Fibroblast of skin of left quadriceps (primary cell): ENCODE measurements at regions not wholly inside any gene's neighbourhood (a gene's known extent, or its start where the extent isn't known, plus 50 kb on each side); places are given as distances from the start of the nearest gene placed in this dataset.
A peak's percentile ranks its signal among the peaks of the same experiment; 100 is the strongest.

Experiments used
- DNase-seq, 2 experiments: peaks; one replicate each; pipeline ENCODE4 v3.0.0-alpha.2; 2013; ENCODE audit warnings: low read depth in 2 of 2

- no peak for DNase-seq
These were observed 1465.0 kb downstream of the EFNB2 start for GRCh38 chr13:105070452-105070851.

DNA sequence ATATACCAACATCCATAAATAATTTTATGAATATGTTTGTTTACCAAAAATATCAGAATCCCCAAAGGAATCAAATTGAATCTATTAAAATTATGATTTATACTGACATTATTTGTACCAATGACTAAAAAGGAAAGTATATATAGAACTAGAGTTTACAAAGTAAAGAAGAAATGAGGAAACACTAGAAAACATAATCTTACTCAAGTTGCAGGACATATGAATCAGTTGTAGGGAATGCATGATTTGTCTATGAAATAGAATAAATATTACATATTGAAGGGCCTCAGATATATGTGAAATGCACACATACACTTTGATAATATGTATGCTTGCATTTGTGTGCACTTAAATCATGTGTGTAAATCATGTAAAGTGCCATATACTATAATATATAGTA, 1466.4 kb downstream of the EFNB2 start:
- DNase-seq: no peak

- peak in 1 of 2 experiments; percentile 2 for DNase-seq
These were observed 1471.8 kb downstream of the EFNB2 start for GRCh38 chr13:105063676-105064075.

DNA sequence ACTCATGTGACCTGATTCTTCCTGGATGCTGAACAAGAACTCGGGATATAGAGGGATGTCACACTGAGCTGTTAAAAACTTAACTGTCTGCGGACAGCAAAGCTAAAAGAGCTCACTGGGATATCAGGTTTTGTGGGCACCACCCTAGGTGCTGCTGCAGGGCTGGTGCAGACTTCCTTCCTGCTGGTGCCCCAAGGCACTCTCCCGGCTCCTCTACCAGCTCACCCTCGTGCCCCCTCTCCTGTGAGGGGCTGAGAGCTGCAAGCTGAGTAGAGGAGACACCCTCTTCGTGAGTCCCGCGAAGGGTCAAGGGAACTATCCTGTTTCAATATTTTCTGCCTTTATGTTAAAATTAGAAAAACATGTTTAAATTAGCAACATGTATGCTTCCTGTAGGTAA, 1475.7 kb downstream of the EFNB2 start:
- no peak for DNase-seq

- no peak for DNase-seq
These were observed 1476.9 kb downstream of the EFNB2 start for GRCh38 chr13:105058517-105058916.

DNA sequence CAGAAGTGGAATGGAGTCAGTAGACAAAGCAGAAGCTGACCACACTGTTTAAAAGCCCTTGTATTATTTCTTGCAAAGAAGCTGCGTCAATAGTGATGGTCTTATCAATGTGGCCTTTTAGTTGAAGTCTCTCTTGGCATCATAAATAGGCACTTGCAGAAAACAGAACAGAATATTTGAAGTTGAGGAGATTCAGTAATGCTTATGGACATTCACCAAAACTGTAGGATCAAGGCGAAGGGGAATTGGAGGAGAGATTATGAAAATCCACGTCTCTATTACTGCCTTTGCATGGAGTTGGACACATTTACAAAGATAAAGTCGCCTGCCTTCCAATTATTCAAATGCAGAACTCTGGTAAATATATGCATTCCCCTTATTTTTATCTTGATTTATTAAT, 1482.8 kb downstream of the EFNB2 start:
- DNase-seq: no peak

- no peak for DNase-seq
These were observed 1484.8 kb downstream of the EFNB2 start for GRCh38 chr13:105050686-105051085.

DNA sequence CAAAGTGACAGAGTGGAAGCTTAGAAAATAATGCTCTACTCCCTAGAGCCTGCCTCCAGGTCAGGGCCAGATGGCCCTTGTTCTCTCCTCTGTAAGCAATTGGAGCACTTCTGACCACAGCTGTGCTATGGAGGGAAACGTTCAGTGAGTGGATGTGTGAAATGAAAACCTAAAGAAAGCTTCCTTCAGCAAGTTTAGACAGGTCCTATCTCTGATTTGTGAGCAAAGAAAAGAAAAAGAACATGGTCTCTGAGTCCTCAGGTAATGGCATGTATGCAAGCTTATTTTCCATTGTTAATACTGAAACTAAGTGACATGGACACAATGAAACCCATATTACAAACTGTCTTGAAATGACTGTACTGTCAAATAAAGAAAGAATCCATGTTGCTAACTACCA, 1486.8 kb downstream of the EFNB2 start:
- DNase-seq: no peak

DNA sequence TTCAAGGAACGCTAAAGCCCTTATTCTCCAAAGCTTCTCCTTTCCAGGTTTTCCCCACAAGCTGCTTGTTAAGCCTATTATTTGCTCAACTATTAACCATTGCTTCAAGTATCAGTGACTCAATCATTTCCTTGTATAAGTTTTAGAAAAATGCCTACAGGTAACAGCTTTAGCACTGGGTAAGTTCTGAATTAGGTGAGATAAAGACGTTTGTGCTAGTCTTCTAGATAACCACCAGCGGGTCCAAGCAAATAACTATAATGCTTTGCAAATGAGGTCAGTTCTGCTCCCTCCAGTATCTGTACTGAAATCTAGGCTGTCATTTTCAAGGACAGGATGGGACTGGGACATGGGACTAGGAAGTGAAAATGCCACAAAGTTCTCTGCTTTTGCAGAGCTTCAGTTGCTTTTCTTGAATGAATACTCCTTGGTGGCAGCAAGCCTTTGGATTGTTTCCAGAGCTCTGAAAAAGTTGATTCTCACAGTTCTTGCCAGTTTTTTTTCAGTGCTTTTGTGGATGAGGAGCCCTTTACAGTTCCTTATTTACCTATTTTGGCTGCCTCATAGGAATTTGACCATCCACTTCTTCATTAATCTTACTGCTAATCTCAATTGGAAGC, 1487.7 kb downstream of the EFNB2 start:
- no peak for DNase-seq

GRCh38 chr13:105037110-105037509, 1498.4 kb downstream of the EFNB2 start:
- no peak for DNase-seq

DNA sequence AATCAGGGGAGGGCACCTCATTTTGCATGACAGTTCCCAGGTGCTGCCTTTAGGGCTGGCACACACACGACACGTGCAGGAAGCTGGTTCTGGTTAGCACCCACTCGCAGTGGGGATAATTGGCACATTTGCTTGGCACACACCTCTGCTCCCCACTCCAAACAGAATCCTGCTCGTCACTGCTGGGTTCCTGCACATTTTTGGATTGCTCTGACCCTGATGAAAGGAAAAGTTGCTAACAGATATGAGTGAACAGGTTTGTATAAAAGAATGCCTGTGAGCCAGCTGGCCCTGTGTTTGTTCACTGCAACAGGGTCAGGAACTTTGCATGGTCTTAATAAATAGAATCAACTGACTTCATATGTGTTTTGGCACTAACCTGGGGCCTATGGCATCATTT, 1500.4 kb downstream of the EFNB2 start:
- no peak for DNase-seq

DNA sequence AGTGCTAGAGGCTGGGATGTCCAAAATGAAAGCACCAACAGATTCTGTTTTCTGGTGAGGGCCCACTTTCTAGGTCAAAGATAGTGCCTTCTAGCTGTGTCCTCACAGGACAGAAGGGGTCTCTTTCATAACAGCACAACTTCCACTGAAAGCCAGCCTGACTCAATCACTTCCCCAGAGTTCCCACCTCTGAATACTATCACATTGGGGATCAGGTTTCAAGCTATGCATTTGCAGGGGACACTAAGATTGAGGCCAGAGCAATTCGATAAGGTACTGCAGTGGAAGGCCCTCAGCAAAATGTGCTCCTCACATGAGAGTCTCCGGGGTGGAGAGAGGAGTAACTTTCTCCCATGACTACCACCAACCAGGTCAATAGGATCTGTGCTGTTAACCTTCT, 1501.5 kb downstream of the EFNB2 start:
- DNase-seq: no peak

DNA sequence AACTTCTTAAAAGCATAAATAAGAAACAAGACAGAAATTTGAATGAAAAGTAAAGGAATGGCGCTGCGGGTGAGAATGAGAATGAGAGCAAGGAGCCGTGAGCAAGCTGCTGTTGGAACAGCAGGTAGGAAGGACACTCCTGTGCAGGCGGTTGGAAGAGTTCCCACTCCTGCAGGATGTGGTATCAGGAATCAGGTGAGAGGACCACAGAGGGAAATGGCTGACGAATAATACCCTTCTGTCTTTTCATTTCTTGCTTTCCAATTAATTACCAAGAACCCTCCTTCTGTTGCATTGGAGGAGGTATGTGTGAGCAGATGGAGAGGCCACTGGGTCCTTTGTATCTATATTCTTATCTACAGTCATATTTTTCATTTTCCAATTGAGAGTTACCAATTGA, 1504.2 kb downstream of the EFNB2 start:
- DNase-seq: no peak

GRCh38 chr13:105030851-105031250, 1504.6 kb downstream of the EFNB2 start:
- DNase-seq: no peak

DNA sequence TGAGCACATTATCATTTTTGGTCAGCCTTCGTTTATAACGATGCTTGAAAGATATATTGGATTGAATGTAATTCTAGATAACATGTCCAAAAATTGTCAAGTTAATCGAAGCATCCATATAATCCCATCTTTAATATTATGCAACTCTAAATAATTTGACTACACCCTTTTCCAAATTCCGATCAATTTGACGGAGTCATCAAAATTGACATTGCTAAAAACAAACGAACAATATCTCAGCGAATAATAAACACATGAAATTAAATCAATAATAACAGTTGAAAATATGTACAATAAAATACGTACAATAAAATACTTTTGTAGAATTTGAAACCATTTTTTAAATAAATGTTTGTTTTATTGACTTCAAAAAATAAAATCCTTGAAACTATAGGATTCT, 1516.4 kb downstream of the EFNB2 start:
- DNase-seq: no peak

DNA sequence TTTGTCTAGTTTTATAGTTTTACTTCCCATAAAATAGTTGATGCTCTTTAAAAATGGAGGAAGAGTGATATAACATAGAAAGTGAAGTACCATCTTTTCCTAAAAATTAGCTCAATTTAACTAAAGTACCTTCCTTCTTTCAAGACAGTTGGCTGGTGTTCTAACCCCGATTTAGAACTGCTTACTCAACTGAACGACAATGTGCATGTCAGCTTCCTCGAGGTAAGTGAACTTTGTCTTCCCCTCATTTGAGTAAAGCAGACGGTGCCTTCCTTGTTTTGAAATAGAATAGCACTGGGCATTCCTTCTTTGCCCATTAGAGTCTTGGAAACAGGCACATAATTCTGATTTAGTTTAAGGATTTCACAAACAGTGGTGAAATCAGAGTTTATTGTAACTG, 1519.2 kb downstream of the EFNB2 start:
- no peak for DNase-seq

- no peak for DNase-seq
These were observed 1526.9 kb downstream of the EFNB2 start for GRCh38 chr13:105008604-105009003.

DNA sequence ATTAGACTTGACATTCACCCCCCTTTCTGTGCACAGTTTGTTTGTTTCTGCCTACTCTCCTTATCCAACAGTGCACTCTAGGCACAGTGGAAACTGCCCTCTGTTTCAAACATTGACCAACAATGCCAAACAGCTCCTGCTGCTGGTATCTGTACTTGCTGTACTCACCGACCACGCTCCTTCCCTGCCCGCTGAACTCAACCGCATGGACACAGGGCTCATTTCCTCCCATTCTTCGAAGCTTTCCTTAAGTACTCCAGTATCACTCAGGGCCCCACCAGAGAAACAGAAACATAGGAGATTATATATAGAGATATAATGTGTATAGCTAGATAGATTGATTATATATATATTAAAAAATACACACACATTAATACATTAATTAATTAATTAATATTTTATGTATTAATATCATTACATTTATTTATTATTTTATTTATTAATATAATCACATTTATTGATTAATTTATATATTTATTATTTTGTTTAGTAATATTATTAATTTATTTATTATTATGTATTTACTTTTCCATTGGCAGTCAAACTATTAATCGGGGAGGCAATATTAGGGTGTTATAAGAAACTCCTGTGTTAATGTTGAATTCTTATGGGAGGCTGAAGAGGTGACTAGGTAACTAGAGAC, 1528.2 kb downstream of the EFNB2 start:
- no peak for DNase-seq

- peak; percentile 71 to 76 for DNase-seq
These were observed 1539.4 kb downstream of the EFNB2 start for GRCh38 chr13:104996022-104996421.

GRCh38 chr13:104993708-104994107, 1541.8 kb downstream of the EFNB2 start:
- DNase-seq: no peak

DNA sequence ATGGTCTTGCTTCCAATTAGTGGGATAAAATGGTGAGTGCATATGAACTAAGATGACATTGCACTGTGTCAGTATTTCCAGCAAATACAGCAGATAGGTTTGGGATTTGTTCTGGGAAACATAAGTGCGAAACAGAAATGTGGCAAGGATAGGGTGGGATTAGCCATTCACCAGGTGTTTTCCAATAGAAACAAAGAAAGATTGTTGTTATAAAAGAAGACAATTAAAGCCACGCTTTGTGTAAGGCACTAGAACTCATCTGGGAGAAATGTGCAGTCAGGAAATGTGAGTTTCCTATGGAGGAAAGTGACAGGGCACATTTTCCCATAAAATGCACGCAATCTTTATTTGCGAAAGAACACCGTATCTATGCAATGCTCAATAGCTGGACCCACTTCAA, 1547.8 kb downstream of the EFNB2 start:
- no peak for DNase-seq

DNA sequence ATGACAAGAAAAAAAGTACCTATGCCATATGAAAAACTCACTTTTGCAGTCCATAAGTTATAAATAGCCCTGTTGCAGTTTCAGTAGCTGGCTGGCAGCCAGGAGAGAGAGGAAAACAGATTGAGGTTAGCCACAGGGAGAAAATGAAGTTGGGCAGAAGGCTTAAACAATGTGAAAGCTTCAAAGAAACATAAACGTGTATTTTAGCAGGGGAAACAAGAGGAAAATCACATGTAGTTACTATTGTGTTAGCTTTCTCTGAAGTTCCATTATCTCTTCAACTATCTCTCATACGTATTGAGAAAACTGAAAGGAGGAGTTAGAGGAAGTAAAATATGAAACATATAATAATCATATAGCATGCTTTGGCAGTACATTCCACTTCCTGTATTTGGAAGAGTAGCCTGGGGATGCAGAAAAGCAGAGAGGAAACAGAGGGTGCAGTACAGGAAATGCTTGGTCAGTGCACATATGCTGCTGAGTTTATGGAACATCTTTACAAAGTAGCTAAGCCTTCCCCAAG, 1551.1 kb downstream of the EFNB2 start:
- DNase-seq: peak; percentile 50 to 60

GRCh38 chr13:104983601-104984000, 1551.9 kb downstream of the EFNB2 start:
- no peak for DNase-seq

DNA sequence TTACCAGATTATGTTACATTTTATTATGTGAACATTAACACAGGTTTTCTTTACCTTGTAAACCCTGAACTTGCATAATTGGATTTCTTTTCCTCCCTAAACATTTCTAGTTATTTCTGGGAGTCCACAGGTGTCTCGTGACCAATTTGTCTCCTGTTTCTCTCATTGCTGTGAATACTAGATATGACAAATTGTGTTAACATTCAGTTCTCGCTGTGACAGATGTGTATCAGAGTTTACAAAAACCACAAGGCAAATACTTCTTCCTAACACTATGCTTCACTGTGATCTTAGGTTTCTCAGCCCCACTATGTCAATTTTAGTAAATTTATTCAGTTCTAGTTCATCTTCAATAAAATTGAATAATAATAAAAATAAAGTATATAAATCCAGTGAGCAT, 1554.9 kb downstream of the EFNB2 start:
- DNase-seq: no peak
